Fibroblast of the aortic adventitia (primary cell): ENCODE measurements at regions not wholly inside any gene's neighbourhood (a gene's known extent, or its start where the extent isn't known, plus 50 kb on each side); places are given as distances from the start of the nearest gene placed in this dataset.

Experiments
- DNase-seq: peaks from one replicate; pipeline ENCODE4 v3.0.0-alpha.2; 2010; ENCODE audit warnings: low read depth
- H3K4me3 ChIP-seq: 2 replicates; pipeline ENCODE4 v1.5.1; 2011; ENCODE audit warnings: low read depth, mild to moderate bottlenecking, control low read depth, low read length, moderate library complexity
- CTCF ChIP-seq: IDR thresholded peaks from 2 replicates; pipeline ENCODE4 v1.5.1; 2011; ENCODE audit warnings: mild to moderate bottlenecking, low read length, control low read depth, inconsistent platforms; ENCODE audit not compliant: insufficient read depth

- no peak for DNase-seq
- no peak for TF ChIP-seq CTCF
- H3K4me3 ChIP-seq: no peak overlapping the region
These were observed 111.4 kb downstream of the CPZ start for GRCh38 chr4:8703857-8704495.

- H3K4me3 ChIP-seq: no peak overlapping the region
- no peak for TF ChIP-seq CTCF
- no peak for DNase-seq
These were observed 110.8 kb downstream of the CPZ start for GRCh38 chr4:8703401-8703696.

- DNase-seq: no peak
- H3K4me3 ChIP-seq: no peak overlapping the region
- TF ChIP-seq CTCF: no peak
These were observed 110.2 kb downstream of the CPZ start for GRCh38 chr4:8702516-8703400.

- no peak for TF ChIP-seq CTCF
- no peak overlapping the region for H3K4me3 ChIP-seq
- DNase-seq: no peak
These were observed 109.5 kb downstream of the CPZ start for GRCh38 chr4:8702020-8702495.

GRCh38 chr4:8701126-8702019 lies 108.8 kb downstream of the CPZ start:
- no peak overlapping the region for H3K4me3 ChIP-seq
- no peak for TF ChIP-seq CTCF
- no peak for DNase-seq

GRCh38 chr4:8700531-8700930 lies 108.0 kb downstream of the CPZ start:
- no peak for DNase-seq

More at GRCh38 chr4:8700531-8700930, 108.0 kb downstream of the CPZ start:
- no peak for TF ChIP-seq CTCF
- no peak overlapping the region for H3K4me3 ChIP-seq
